ENCODE measurements at regions not wholly inside any gene's neighbourhood (a gene's known extent, or its start where the extent isn't known, plus 50 kb on each side); places are given as distances from the start of the nearest gene placed in this dataset.

- 27% methylated on average over 3 of the region's 3 CpGs for WGBS
- DNase-seq (ENCODE audit: low spot score in 2 of 2) = no peak
- no peak for TF ChIP-seq POLR2AphosphoS5 (IDR thresholded peaks at IDR 0.05)
- TF ChIP-seq EP300 (IDR thresholded peaks at IDR 0.05) = no peak
- no peak for TF ChIP-seq POLR2A (IDR thresholded peaks at IDR 0.05)
- H3K36me3 ChIP-seq = no peaks in the 10 kb centered on the region
- no peak overlapping the region for H3K4me3 ChIP-seq
- peak overlapping the region; percentile 23 for H3K27ac ChIP-seq
- peaks cover 8% of the 10 kb centered on the region for H3K4me1 ChIP-seq
- H3K9me3 ChIP-seq = no peaks in the 10 kb centered on the region
- no peaks in the 10 kb centered on the region for H3K27me3 ChIP-seq
Observed at GRCh38 chrX:123807835-123808416, 51.9 kb upstream of the XIAP start.

DNA sequence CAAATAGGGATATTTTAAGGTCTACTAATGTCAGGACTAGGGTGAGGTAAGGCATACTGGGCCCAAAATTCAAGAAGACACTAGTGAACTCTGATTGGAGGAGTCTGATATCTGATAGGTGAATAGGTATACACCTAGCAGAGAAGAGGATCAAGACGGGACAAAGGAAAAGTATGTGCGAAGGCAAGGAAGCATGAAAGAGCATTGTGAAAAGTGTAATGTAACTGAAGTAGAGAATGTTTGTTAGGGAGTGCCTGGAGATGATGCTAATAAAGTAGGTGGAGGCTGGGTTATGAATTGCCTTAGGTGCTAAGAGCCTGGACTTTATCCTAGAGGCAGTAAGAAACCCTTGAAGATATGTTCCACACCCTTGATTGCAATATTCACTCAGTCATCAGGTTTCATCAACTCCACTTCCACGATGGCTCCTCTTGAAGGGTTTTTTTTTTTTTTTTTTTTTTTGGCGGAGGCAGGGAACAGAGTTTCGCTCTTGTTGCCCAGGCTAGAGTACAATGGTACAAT is 49.9 kb upstream of the XIAP start:
- Histone ChIP-seq H3K9me3 (no peaks in the 10 kb centered on the region), H3K27ac (no peak overlapping the region), H3K4me3 (no peak overlapping the region), H3K27me3 (no peaks in the 10 kb centered on the region), H3K4me1 (peaks cover 8% of the 10 kb centered on the region), H3K36me3 (no peaks in the 10 kb centered on the region)
- no peak for DNase-seq (ENCODE audit: low spot score in 2 of 2)
- no peak for TF ChIP-seq POLR2A (IDR thresholded peaks at IDR 0.05)
- TF ChIP-seq EP300 (IDR thresholded peaks at IDR 0.05) = no peak
- no peak for TF ChIP-seq CTCF (IDR thresholded peaks at IDR 0.05)
- no peak for TF ChIP-seq POLR2AphosphoS5 (IDR thresholded peaks at IDR 0.05)
- 82% methylated on average over 5 of the region's 5 CpGs for WGBS
